ENCODE measurements at regions not wholly inside any gene's neighbourhood (a gene's known extent, or its start where the extent isn't known, plus 50 kb on each side); places are given as distances from the start of the nearest gene placed in this dataset.

DNA sequence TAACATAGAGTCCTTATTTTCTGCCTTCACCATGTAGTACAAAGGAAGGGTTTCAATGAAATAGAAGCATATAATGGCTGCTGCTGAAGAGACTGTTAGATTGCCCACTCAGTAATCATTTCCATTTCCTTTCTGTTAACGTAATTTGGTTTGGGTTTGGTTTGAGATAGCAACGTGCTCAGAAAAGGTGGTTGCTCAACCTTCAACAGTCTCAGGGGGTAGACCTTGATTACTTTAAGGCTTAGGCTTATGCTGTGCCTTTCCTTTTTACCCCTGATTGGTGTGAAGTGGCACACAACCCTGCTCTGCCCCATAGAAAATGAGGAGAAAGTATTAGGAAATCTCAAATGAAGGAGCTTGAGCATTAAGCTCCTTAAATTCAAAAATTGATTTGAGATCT lies 163.7 kb upstream of the TP63 start (continued):
- TF ChIP-seq, protein P1, sequence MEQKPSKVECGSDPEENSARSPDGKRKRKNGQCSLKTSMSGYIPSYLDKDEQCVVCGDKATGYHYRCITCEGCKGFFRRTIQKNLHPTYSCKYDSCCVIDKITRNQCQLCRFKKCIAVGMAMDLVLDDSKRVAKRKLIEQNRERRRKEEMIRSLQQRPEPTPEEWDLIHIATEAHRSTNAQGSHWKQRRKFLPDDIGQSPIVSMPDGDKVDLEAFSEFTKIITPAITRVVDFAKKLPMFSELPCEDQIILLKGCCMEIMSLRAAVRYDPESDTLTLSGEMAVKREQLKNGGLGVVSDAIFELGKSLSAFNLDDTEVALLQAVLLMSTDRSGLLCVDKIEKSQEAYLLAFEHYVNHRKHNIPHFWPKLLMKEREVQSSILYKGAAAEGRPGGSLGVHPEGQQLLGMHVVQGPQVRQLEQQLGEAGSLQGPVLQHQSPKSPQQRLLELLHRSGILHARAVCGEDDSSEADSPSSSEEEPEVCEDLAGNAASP (IDR thresholded peaks at IDR 0.05): no peak
- TF ChIP-seq FOXA1 (IDR thresholded peaks at IDR 0.05; ENCODE audit: borderline replicate concordance): no peak
- TF ChIP-seq, protein P2, sequence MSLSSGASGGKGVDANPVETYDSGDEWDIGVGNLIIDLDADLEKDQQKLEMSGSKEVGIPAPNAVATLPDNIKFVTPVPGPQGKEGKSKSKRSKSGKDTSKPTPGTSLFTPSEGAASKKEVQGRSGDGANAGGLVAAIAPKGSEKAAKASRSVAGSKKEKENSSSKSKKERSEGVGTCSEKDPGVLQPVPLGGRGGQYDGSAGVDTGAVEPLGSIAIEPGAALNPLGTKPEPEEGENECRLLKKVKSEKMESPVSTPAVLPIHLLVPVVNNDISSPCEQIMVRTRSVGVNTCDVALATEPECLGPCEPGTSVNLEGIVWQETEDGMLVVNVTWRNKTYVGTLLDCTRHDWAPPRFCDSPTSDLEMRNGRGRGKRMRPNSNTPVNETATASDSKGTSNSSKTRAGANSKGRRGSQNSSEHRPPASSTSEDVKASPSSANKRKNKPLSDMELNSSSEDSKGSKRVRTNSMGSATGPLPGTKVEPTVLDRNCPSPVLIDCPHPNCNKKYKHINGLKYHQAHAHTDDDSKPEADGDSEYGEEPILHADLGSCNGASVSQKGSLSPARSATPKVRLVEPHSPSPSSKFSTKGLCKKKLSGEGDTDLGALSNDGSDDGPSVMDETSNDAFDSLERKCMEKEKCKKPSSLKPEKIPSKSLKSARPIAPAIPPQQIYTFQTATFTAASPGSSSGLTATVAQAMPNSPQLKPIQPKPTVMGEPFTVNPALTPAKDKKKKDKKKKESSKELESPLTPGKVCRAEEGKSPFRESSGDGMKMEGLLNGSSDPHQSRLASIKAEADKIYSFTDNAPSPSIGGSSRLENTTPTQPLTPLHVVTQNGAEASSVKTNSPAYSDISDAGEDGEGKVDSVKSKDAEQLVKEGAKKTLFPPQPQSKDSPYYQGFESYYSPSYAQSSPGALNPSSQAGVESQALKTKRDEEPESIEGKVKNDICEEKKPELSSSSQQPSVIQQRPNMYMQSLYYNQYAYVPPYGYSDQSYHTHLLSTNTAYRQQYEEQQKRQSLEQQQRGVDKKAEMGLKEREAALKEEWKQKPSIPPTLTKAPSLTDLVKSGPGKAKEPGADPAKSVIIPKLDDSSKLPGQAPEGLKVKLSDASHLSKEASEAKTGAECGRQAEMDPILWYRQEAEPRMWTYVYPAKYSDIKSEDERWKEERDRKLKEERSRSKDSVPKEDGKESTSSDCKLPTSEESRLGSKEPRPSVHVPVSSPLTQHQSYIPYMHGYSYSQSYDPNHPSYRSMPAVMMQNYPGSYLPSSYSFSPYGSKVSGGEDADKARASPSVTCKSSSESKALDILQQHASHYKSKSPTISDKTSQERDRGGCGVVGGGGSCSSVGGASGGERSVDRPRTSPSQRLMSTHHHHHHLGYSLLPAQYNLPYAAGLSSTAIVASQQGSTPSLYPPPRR (CRISPR knock-in tag; IDR thresholded peaks at IDR 0.05; ENCODE audit: borderline replicate concordance): no peak

DNA sequence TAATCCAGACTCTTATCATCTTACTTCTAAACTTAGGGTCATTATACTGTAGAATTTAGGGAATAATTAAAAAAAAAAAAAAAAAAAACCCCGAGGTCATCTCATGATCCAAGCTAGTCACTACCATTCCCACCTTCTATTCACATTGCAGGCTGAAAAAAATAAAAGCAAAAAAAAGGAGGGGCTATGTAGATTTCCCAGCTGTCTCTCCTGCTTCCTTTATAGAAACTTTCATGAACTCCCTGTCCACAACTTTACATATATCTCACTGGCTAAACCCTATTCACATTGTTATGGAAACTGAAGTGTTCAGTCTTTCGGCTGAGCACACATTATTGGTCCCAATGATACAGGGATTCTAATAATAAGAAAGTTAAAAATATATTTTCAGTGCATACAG lies 156.2 kb upstream of the TP63 start:
- intact Hi-C loops (cut with micrococcal nuclease) (no loop called here), in situ Hi-C loops (cut with MboI) (no loop called here)
- H3K36me3 ChIP-seq (ENCODE audit: control insufficient read depth, insufficient read depth, low read length): no peaks in the 10 kb centered on the region
- no peak overlapping the region for H3K27ac ChIP-seq (ENCODE audit: extremely low read depth, low read depth, low read length)
- H3K9me1 ChIP-seq (ENCODE audit: control insufficient read depth, insufficient read depth, low read length): no peaks in the 10 kb centered on the region
- H3K9me3 ChIP-seq (replicated peaks; ENCODE audit: control insufficient read depth, insufficient read depth, low read depth, low read length): no peaks in the 10 kb centered on the region
- ATAC-seq: no peak
- no peak for DNase-seq (ENCODE audit: extremely low read depth in 1 of 4, low spot score in 3 of 4)
- H3K4me1 ChIP-seq (replicated peaks in 1 of 2; ENCODE audit: control insufficient read depth in 2 of 2, insufficient read depth in 2 of 2, low read length in 2 of 2): no peaks in the 10 kb centered on the region
- no TSS peak for BruUV-seq (replicated peaks)
- FAIRE-seq: no peak
- no peak overlapping the region for H2AFZ ChIP-seq (ENCODE audit: low read depth, low read length)
- no peaks in the 10 kb centered on the region for H3K27me3 ChIP-seq (ENCODE audit: control insufficient read depth in 2 of 2, insufficient read depth in 2 of 2, low read length in 2 of 2)
- CTCF ChIA-PET (ENCODE audit: low intra/inter-chr PET ratio): no interaction called here
- no peak overlapping the region for H3K4me2 ChIP-seq (ENCODE audit: insufficient read depth, low read length)
- H3K4me3 ChIP-seq: no peak overlapping the region
- WGBS (ENCODE audit: insufficient coverage, low coverage, missing lambda C conversion rate): 0% methylated on average over 2 of the region's 2 CpGs
- H4K20me1 ChIP-seq (replicated peaks; ENCODE audit: control insufficient read depth, insufficient read depth, low read length): no peaks in the 10 kb centered on the region
- H3K79me2 ChIP-seq (ENCODE audit: control insufficient read depth, insufficient read depth, low read length): no peaks in the 10 kb centered on the region
- POLR2A ChIA-PET: no interaction called here
- no peak overlapping the region for H3K9ac ChIP-seq (ENCODE audit: insufficient read depth in 1 of 2, low read depth in 2 of 2, low read length in 2 of 2)
- TF ChIP-seq SRF (CRISPR knock-in tag; IDR thresholded peaks at IDR 0.05) (no peak), HMGN3 (IDR thresholded peaks at IDR 0.05; ENCODE audit: borderline replicate concordance, extremely low read depth, insufficient read length, low read depth, low read length) (no peak), KLF6 (CRISPR knock-in tag; IDR thresholded peaks at IDR 0.05; ENCODE audit: borderline replicate concordance) (no peak), BMI1 (IDR thresholded peaks at IDR 0.05; ENCODE audit: low read length) (no peak), ZNF707 (CRISPR knock-in tag; conservative IDR thresholded peaks at IDR 0.05) (no peak)
- TF ChIP-seq, protein P1 (IDR thresholded peaks at IDR 0.05): no peak
- TF ChIP-seq, protein P3, sequence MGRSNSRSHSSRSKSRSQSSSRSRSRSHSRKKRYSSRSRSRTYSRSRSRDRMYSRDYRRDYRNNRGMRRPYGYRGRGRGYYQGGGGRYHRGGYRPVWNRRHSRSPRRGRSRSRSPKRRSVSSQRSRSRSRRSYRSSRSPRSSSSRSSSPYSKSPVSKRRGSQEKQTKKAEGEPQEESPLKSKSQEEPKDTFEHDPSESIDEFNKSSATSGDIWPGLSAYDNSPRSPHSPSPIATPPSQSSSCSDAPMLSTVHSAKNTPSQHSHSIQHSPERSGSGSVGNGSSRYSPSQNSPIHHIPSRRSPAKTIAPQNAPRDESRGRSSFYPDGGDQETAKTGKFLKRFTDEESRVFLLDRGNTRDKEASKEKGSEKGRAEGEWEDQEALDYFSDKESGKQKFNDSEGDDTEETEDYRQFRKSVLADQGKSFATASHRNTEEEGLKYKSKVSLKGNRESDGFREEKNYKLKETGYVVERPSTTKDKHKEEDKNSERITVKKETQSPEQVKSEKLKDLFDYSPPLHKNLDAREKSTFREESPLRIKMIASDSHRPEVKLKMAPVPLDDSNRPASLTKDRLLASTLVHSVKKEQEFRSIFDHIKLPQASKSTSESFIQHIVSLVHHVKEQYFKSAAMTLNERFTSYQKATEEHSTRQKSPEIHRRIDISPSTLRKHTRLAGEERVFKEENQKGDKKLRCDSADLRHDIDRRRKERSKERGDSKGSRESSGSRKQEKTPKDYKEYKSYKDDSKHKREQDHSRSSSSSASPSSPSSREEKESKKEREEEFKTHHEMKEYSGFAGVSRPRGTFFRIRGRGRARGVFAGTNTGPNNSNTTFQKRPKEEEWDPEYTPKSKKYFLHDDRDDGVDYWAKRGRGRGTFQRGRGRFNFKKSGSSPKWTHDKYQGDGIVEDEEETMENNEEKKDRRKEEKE (IDR thresholded peaks at IDR 0.05; ENCODE audit: borderline replicate concordance in 1 of 2, control insufficient read depth in 1 of 2, low read depth in 2 of 2, low read length in 1 of 2): no peak

All from K562 (cell line).